ENCODE measurements at regions not wholly inside any gene's neighbourhood (a gene's known extent, or its start where the extent isn't known, plus 50 kb on each side); places are given as distances from the start of the nearest gene placed in this dataset.

DNA sequence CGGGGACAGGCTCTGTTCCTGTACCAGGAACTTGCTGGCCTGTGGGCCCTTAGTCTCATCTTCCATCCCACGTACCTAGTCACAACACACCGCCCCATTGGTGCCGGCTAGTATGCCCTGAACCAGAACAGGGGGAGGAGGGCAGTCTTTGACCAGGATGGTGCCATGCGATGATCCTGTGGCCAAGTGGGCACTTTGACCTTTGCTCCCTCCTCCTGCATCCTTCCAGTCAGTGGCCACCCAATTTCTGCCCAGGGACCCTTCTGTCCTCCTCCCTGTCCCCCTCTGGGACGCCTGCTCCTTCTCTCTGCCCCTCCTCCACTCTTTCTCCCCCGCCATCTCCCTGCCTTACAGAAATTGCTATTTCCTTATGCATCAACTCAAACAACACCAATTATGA, 126.3 kb upstream of the CHST15 start (continued):
- TF ChIP-seq REST (IDR thresholded peaks at IDR 0.05; ENCODE audit: unreplicated experiment) (no peak), ZNF331 (CRISPR knock-in tag; IDR thresholded peaks at IDR 0.05; ENCODE audit: low read depth) (no peak)
- TF ChIP-seq, protein P1, sequence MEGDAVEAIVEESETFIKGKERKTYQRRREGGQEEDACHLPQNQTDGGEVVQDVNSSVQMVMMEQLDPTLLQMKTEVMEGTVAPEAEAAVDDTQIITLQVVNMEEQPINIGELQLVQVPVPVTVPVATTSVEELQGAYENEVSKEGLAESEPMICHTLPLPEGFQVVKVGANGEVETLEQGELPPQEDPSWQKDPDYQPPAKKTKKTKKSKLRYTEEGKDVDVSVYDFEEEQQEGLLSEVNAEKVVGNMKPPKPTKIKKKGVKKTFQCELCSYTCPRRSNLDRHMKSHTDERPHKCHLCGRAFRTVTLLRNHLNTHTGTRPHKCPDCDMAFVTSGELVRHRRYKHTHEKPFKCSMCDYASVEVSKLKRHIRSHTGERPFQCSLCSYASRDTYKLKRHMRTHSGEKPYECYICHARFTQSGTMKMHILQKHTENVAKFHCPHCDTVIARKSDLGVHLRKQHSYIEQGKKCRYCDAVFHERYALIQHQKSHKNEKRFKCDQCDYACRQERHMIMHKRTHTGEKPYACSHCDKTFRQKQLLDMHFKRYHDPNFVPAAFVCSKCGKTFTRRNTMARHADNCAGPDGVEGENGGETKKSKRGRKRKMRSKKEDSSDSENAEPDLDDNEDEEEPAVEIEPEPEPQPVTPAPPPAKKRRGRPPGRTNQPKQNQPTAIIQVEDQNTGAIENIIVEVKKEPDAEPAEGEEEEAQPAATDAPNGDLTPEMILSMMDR (conservative IDR thresholded peaks at IDR 0.05; ENCODE audit: low read depth in 2 of 2) = no peak

DNA sequence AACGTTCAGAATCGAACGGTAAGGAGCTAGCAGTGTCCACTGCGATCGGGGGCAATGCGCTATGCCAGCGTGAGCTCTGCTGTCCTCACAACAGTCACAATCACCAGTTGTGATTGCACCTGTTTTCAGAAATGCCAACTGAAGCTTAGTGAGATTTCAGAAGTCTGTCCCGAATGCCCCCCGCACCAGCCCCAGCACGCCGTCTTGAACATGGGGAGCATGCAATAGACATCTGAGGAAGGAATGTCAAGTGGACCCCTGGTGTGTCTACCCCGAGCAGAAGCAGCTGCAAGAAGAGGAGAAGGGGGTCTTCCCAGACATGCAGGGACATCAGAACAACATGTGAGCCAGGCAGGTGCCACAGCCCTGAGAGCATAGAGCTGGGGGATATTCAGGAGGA, 125.7 kb upstream of the CHST15 start:
- no peaks in the 10 kb centered on the region for H3K27me3 ChIP-seq (ENCODE audit: insufficient read depth)
- peaks cover 14% of the 10 kb centered on the region for H3K4me1 Mint-ChIP-seq
- no peak overlapping the region for H3K27ac ChIP-seq (ENCODE audit: low read depth)
- H3K36me3 Mint-ChIP-seq (ENCODE audit: low read depth) = no peaks in the 10 kb centered on the region; the same call in 2 of the 3 replicates
- H3K9me3 Mint-ChIP-seq = no peaks in the 10 kb centered on the region
- TF ChIP-seq ZNF462 (CRISPR knock-in tag; IDR thresholded peaks at IDR 0.05) (no peak), POLR2AphosphoS5 (IDR thresholded peaks at IDR 0.05; ENCODE audit: low read depth) (no peak)
- H3K79me2 ChIP-seq (replicated peaks; ENCODE audit: insufficient read depth) = no peaks in the 10 kb centered on the region
- H3K27me3 Mint-ChIP-seq (ENCODE audit: insufficient read depth, low read depth, poor library complexity) = peaks cover 18% of the 10 kb centered on the region
- H3K36me3 ChIP-seq (ENCODE audit: insufficient read depth) = no peaks in the 10 kb centered on the region
- H3K4me2 ChIP-seq = no peak overlapping the region
- no peaks in the 10 kb centered on the region for H3K9me2 ChIP-seq (ENCODE audit: insufficient read depth)
- no peak overlapping the region for H3K4me3 Mint-ChIP-seq
- no peak overlapping the region for H2AFZ ChIP-seq
- ATAC-seq (no peak), DNase-seq (ENCODE audit: low spot score) (no peak)
- peak overlapping the region; percentile 31; the same call in 1 of the 2 replicates for H3K27ac Mint-ChIP-seq
- peaks cover 13% of the 10 kb centered on the region for H3K4me1 ChIP-seq (ENCODE audit: insufficient read depth)
- no peak overlapping the region for H3K4me3 ChIP-seq
- no peaks in the 10 kb centered on the region for H3F3A ChIP-seq (replicated peaks; ENCODE audit: low read depth)
- H4K20me1 ChIP-seq (replicated peaks; ENCODE audit: insufficient read depth) = no peaks in the 10 kb centered on the region
